WTC11 (cell line): ENCODE measurements at regions not wholly inside any gene's neighbourhood (a gene's known extent, or its start where the extent isn't known, plus 50 kb on each side); places are given as distances from the start of the nearest gene placed in this dataset.

ENCODE experiments used
- ATAC-seq: fragments of 200-7000 bp; cut with Tn5 transposase; 2 replicates; pipeline ENCODE4 v1.10.0; 2021; ENCODE audit warnings: mild to moderate bottlenecking, moderate library complexity
- CTCF ChIA-PET: fragments of 300-600 bp; sonication (Branson Sonifier 250); formaldehyde crosslinking; loops from one replicate; lab custom pipeline; 2021; ENCODE audit warnings: antibody characterized with exemption; lab: Charles Lee
- POLR2A ChIA-PET: fragments of 350-600 bp; sonication (Branson Sonifier 250); formaldehyde crosslinking; loops from one replicate; lab custom pipeline; 2021; ENCODE audit warnings: antibody characterized with exemption; lab: Charles Lee
- DNase-seq: peaks from one replicate; pipeline ENCODE4 v3.0.0; 2021; ENCODE audit warnings: low spot score
- H3K27ac Mint-ChIP-seq: 2 replicates; pipeline ENCODE4 v1.8.0; 2021; ENCODE audit warnings: mixed read lengths
- H3K27me3 Mint-ChIP-seq: 2 replicates; pipeline ENCODE4 v1.8.0; 2021; ENCODE audit warnings: low read depth, mild to moderate bottlenecking, moderate library complexity, mixed read lengths
- H3K36me3 Mint-ChIP-seq: 2 replicates; pipeline ENCODE4 v1.8.0; 2021; ENCODE audit warnings: mixed read lengths
- H3K4me1 Mint-ChIP-seq: 2 replicates; pipeline ENCODE4 v1.8.0; 2022; ENCODE audit warnings: mixed read lengths
- H3K4me3 Mint-ChIP-seq: 2 replicates; pipeline ENCODE4 v1.8.0; 2021; ENCODE audit warnings: mild to moderate bottlenecking, moderate library complexity, mixed read lengths
- H3K9me3 Mint-ChIP-seq: 2 replicates; pipeline ENCODE4 v1.8.0; 2021; ENCODE audit warnings: mixed read lengths
- ATF2 ChIP-seq: sonication (generic); formaldehyde crosslinking; IDR thresholded peaks from 2 replicates; pipeline ENCODE4 v1.8.1; 2022; ENCODE audit warnings: low read depth, missing genetic modification reagents, borderline replicate concordance
- CREB1 ChIP-seq: sonication (generic); formaldehyde crosslinking; IDR thresholded peaks from 2 replicates; pipeline ENCODE4 v1.8.0; 2023; ENCODE audit warnings: mild to moderate bottlenecking, missing genetic modification reagents
- E2F1 ChIP-seq: sonication (generic); formaldehyde crosslinking; IDR thresholded peaks from 2 replicates; pipeline ENCODE4 v1.8.0; 2022; ENCODE audit warnings: mild to moderate bottlenecking, missing genetic modification reagents
- ELF4 ChIP-seq: sonication (generic); formaldehyde crosslinking; IDR thresholded peaks from 2 replicates; pipeline ENCODE4 v1.8.1; 2022; ENCODE audit warnings: low read depth, mild to moderate bottlenecking, moderate library complexity, missing genetic modification reagents
- FOXJ3 ChIP-seq: sonication (generic); formaldehyde crosslinking; IDR thresholded peaks from 2 replicates; pipeline ENCODE4 v1.9.0; 2021; ENCODE audit warnings: missing genetic modification reagents, mild to moderate bottlenecking, borderline replicate concordance
- FOXP1 ChIP-seq: sonication (generic); formaldehyde crosslinking; IDR thresholded peaks from 2 replicates; pipeline ENCODE4 v1.8.0; 2022; ENCODE audit warnings: missing genetic modification reagents, mild to moderate bottlenecking, moderate library complexity, borderline replicate concordance
- GABPB1 ChIP-seq: sonication (generic); formaldehyde crosslinking; IDR thresholded peaks from 2 replicates; pipeline ENCODE4 v1.8.1; 2023; ENCODE audit warnings: mild to moderate bottlenecking, missing genetic modification reagents
- GTF2I ChIP-seq: fragments of 250-450 bp; sonication (Bioruptor Pico); conservative IDR thresholded peaks from 2 replicates; pipeline ENCODE4 v1.4.0; 2021; ENCODE audit warnings: mild to moderate bottlenecking
- HMGA2 ChIP-seq: fragments of 250-450 bp; sonication (Bioruptor Pico); IDR thresholded peaks from 2 replicates; pipeline ENCODE4 v1.4.0; 2021; ENCODE audit warnings: mild to moderate bottlenecking, moderate library complexity
- JAZF1 ChIP-seq: fragments of 250-450 bp; sonication (Bioruptor Pico); IDR thresholded peaks from 2 replicates; pipeline ENCODE4 v1.9.0; 2021; ENCODE audit warnings: moderate library complexity, mild to moderate bottlenecking, inconsistent platforms
- JUN ChIP-seq: sonication (generic); formaldehyde crosslinking; IDR thresholded peaks from 2 replicates; pipeline ENCODE4 v1.8.0; 2023; ENCODE audit warnings: mild to moderate bottlenecking, missing genetic modification reagents
- NFATC4 ChIP-seq: fragments of 250-450 bp; sonication (Bioruptor Pico); IDR thresholded peaks from 2 replicates; pipeline ENCODE4 v1.9.0; 2021; ENCODE audit warnings: mild to moderate bottlenecking
- NFYB ChIP-seq: sonication (generic); formaldehyde crosslinking; conservative IDR thresholded peaks from 2 replicates; pipeline ENCODE4 v1.8.0; 2022; ENCODE audit warnings: low read depth, missing genetic modification reagents
- NR1H2 ChIP-seq: sonication (generic); formaldehyde crosslinking; IDR thresholded peaks from 2 replicates; pipeline ENCODE4 v1.9.0; 2021; ENCODE audit warnings: mild to moderate bottlenecking, moderate library complexity, missing genetic modification reagents
- SP1 ChIP-seq: sonication (generic); formaldehyde crosslinking; conservative IDR thresholded peaks from 2 replicates; pipeline ENCODE4 v1.8.1; 2022; ENCODE audit warnings: missing genetic modification reagents
- TCF7 ChIP-seq: sonication (generic); formaldehyde crosslinking; IDR thresholded peaks from 2 replicates; pipeline ENCODE4 v1.8.0; 2022; ENCODE audit warnings: mild to moderate bottlenecking, low read depth, missing genetic modification reagents, moderate library complexity
- TEAD1 ChIP-seq: sonication (generic); formaldehyde crosslinking; IDR thresholded peaks from 2 replicates; pipeline ENCODE4 v1.8.0; 2022; ENCODE audit warnings: mild to moderate bottlenecking, missing genetic modification reagents
- USF1 ChIP-seq: sonication (generic); formaldehyde crosslinking; IDR thresholded peaks from 2 replicates; pipeline ENCODE4 v1.8.0; 2022; ENCODE audit warnings: mild to moderate bottlenecking, missing genetic modification reagents
- USF2 ChIP-seq: sonication (generic); formaldehyde crosslinking; IDR thresholded peaks from 2 replicates; pipeline ENCODE4 v1.8.1; 2023; ENCODE audit warnings: mild to moderate bottlenecking, missing genetic modification reagents, moderate library complexity
- ZMAT4 ChIP-seq: fragments of 250-450 bp; sonication (Bioruptor Pico); IDR thresholded peaks from 2 replicates; pipeline ENCODE4 v1.9.0; 2021; ENCODE audit warnings: mild to moderate bottlenecking
- ZNF138 ChIP-seq: sonication (generic); formaldehyde crosslinking; conservative IDR thresholded peaks from 2 replicates; pipeline ENCODE4 v1.8.1; 2022; ENCODE audit warnings: mild to moderate bottlenecking, moderate library complexity, missing genetic modification reagents
- ZNF416 ChIP-seq: fragments of 250-450 bp; sonication (Bioruptor Pico); IDR thresholded peaks from 2 replicates; pipeline ENCODE4 v1.9.0; 2021; ENCODE audit warnings: mild to moderate bottlenecking, inconsistent platforms
- TF ChIP-seq, protein P1 (sequence below): fragments of 200-600 bp; IDR thresholded peaks from 2 replicates; pipeline ENCODE4 v1.8.0; 2022; ENCODE audit warnings: antibody characterized with exemption
- TF ChIP-seq, protein P2 (sequence below): sonication (generic); formaldehyde crosslinking; IDR thresholded peaks from 2 replicates; pipeline ENCODE4 v1.8.1; 2022; ENCODE audit warnings: mild to moderate bottlenecking, moderate library complexity, missing genetic modification reagents
- TF ChIP-seq, protein P3 (sequence below): sonication (generic); formaldehyde crosslinking; IDR thresholded peaks from 2 replicates; pipeline ENCODE4 v1.8.0; 2022; ENCODE audit warnings: mild to moderate bottlenecking, missing genetic modification reagents
- TF ChIP-seq, protein P4 (sequence below): sonication (generic); formaldehyde crosslinking; IDR thresholded peaks from 2 replicates; pipeline ENCODE4 v1.8.1; 2023; ENCODE audit warnings: mild to moderate bottlenecking, missing genetic modification reagents, moderate library complexity

DNA sequence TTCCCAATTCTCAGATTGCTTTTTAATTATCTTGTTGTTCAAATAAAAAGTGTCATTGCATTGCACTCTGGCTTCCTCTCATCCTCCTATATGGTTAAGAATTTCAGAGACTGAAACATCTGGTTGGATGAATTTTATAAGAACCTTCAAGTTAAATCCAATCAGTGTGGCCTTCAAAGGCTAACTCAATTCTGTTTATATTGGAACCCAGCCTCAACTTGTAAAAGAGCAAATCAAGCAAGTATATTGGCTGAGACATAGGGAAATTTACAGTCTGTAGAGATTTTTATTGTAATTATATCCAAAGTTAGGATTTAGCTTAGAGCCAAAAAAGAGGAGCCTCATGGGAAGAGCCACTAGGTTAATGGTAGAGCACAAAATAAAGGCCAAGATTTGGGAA lies 159.9 kb upstream of the FER start:
- H3K27me3 Mint-ChIP-seq = no peaks in the 10 kb centered on the region
- no peaks in the 10 kb centered on the region for H3K9me3 Mint-ChIP-seq
- no peaks in the 10 kb centered on the region for H3K36me3 Mint-ChIP-seq
- H3K4me1 Mint-ChIP-seq = peaks cover 8% of the 10 kb centered on the region
- ChIA-PET POLR2A (no interaction called here), CTCF (no interaction called here)
- H3K27ac Mint-ChIP-seq = no peak overlapping the region
- no peak for ATAC-seq
- H3K4me3 Mint-ChIP-seq = no peak overlapping the region
- DNase-seq = no peak
- TF ChIP-seq, protein P1, sequence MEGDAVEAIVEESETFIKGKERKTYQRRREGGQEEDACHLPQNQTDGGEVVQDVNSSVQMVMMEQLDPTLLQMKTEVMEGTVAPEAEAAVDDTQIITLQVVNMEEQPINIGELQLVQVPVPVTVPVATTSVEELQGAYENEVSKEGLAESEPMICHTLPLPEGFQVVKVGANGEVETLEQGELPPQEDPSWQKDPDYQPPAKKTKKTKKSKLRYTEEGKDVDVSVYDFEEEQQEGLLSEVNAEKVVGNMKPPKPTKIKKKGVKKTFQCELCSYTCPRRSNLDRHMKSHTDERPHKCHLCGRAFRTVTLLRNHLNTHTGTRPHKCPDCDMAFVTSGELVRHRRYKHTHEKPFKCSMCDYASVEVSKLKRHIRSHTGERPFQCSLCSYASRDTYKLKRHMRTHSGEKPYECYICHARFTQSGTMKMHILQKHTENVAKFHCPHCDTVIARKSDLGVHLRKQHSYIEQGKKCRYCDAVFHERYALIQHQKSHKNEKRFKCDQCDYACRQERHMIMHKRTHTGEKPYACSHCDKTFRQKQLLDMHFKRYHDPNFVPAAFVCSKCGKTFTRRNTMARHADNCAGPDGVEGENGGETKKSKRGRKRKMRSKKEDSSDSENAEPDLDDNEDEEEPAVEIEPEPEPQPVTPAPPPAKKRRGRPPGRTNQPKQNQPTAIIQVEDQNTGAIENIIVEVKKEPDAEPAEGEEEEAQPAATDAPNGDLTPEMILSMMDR = no peak
- no peak for TF ChIP-seq E2F1 (CRISPR knock-in tag)
- TF ChIP-seq ZNF138 (CRISPR knock-in tag) = no peak
- no peak for TF ChIP-seq NFATC4 (CRISPR knock-in tag)
- TF ChIP-seq FOXP1 (CRISPR knock-in tag) = no peak
- TF ChIP-seq TEAD1 = no peak
- TF ChIP-seq FOXJ3 (CRISPR knock-in tag) = no peak
- TF ChIP-seq ZMAT4 = no peak
- TF ChIP-seq USF1 (CRISPR knock-in tag) = no peak
- no peak for TF ChIP-seq NFYB
- TF ChIP-seq JAZF1 (CRISPR knock-in tag) = no peak
- TF ChIP-seq, protein P2, sequence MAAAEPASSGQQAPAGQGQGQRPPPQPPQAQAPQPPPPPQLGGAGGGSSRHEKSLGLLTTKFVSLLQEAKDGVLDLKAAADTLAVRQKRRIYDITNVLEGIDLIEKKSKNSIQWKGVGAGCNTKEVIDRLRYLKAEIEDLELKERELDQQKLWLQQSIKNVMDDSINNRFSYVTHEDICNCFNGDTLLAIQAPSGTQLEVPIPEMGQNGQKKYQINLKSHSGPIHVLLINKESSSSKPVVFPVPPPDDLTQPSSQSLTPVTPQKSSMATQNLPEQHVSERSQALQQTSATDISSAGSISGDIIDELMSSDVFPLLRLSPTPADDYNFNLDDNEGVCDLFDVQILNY (CRISPR knock-in tag) = no peak
- TF ChIP-seq SP1 (CRISPR knock-in tag) = no peak
- no peak for TF ChIP-seq USF2 (CRISPR knock-in tag)
- no peak for TF ChIP-seq GTF2I (CRISPR knock-in tag)
- TF ChIP-seq JUN (CRISPR knock-in tag) = no peak
- no peak for TF ChIP-seq ELF4
- no peak for TF ChIP-seq ATF2 (CRISPR knock-in tag)
- TF ChIP-seq TCF7 (CRISPR knock-in tag) = no peak
- no peak for TF ChIP-seq CREB1 (CRISPR knock-in tag)

DNA sequence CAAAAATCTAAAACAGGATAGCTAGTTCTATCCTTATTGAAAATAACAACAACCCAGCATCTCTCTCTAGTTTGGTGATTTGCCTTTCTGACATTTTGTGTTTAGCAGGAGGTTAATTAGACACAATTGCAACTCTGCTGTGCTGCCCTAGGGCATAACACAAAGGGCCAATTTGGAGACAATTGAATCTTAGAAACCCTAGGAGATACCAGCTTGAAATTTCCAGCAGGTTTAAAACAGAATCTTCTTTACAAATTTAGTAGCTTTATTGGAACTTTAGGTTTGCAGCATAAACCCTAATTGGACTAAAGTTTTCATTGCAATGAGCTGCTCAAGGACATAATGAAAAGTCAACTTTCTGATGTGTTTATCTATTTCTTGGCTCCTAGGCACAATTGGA lies 166.7 kb upstream of the FER start:
- ATAC-seq = no peak
- Mint-ChIP-seq H3K4me1 (peaks cover 17% of the 10 kb centered on the region), H3K4me3 (no peak overlapping the region), H3K27ac (no peak overlapping the region), H3K27me3 (no peaks in the 10 kb centered on the region), H3K36me3 (peaks cover 11% of the 10 kb centered on the region), H3K9me3 (peaks cover 12% of the 10 kb centered on the region)
- ChIA-PET POLR2A (no interaction called here), CTCF (no interaction called here)
- no peak for DNase-seq
- TF ChIP-seq, protein P1 = no peak
- TF ChIP-seq, protein P3, sequence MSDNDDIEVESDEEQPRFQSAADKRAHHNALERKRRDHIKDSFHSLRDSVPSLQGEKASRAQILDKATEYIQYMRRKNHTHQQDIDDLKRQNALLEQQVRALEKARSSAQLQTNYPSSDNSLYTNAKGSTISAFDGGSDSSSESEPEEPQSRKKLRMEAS = no peak
- TF ChIP-seq, protein P4, sequence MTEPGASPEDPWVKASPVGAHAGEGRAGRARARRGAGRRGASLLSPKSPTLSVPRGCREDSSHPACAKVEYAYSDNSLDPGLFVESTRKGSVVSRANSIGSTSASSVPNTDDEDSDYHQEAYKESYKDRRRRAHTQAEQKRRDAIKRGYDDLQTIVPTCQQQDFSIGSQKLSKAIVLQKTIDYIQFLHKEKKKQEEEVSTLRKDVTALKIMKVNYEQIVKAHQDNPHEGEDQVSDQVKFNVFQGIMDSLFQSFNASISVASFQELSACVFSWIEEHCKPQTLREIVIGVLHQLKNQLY (CRISPR knock-in tag) = no peak
- TF ChIP-seq HMGA2 (CRISPR knock-in tag) = no peak
- TF ChIP-seq ZNF416 = no peak
- no peak for TF ChIP-seq GABPB1
- no peak for TF ChIP-seq CREB1 (CRISPR knock-in tag)
- no peak for TF ChIP-seq NR1H2 (CRISPR knock-in tag)
